ENCODE measurements at regions not wholly inside any gene's neighbourhood (a gene's known extent, or its start where the extent isn't known, plus 50 kb on each side); places are given as distances from the start of the nearest gene placed in this dataset.

GRCh38 chr13:84439108-84439507, 556.8 kb upstream of the SLITRK1 start:
- Histone ChIP-seq H3K36me3 (ENCODE audit: control insufficient read depth, insufficient read depth, low read length) (no peaks in the 10 kb centered on the region), H3K27me3 (replicated peaks; ENCODE audit: control insufficient read depth, insufficient read depth, low read length, poor library complexity, severe bottlenecking) (no peaks in the 10 kb centered on the region), H3K4me1 (ENCODE audit: control insufficient read depth, insufficient read depth, low read length, poor library complexity, severe bottlenecking) (no peaks in the 10 kb centered on the region), H3K9me3 (ENCODE audit: control insufficient read depth, low read length) (no peaks in the 10 kb centered on the region), H3K4me3 (ENCODE audit: insufficient read depth, low read depth, low read length, poor library complexity, severe bottlenecking) (no peak overlapping the region), H3K27ac (ENCODE audit: insufficient read depth, low read length, poor library complexity, severe bottlenecking) (no peak overlapping the region)
- no peak for DNase-seq

GRCh38 chr13:84433024-84433423, 550.8 kb upstream of the SLITRK1 start:
- Histone ChIP-seq H3K27me3 (replicated peaks; ENCODE audit: control insufficient read depth, insufficient read depth, low read length, poor library complexity, severe bottlenecking) (no peaks in the 10 kb centered on the region), H3K36me3 (ENCODE audit: control insufficient read depth, insufficient read depth, low read length) (no peaks in the 10 kb centered on the region), H3K27ac (ENCODE audit: insufficient read depth, low read length, poor library complexity, severe bottlenecking) (no peak overlapping the region), H3K4me3 (ENCODE audit: insufficient read depth, low read depth, low read length, poor library complexity, severe bottlenecking) (no peak overlapping the region), H3K9me3 (ENCODE audit: control insufficient read depth, low read length) (no peaks in the 10 kb centered on the region), H3K4me1 (ENCODE audit: control insufficient read depth, insufficient read depth, low read length, poor library complexity, severe bottlenecking) (no peaks in the 10 kb centered on the region)
- DNase-seq: no peak

GRCh38 chr13:84431646-84432045, 549.4 kb upstream of the SLITRK1 start:
- Histone ChIP-seq H3K36me3 (ENCODE audit: control insufficient read depth, insufficient read depth, low read length) (no peaks in the 10 kb centered on the region), H3K4me3 (ENCODE audit: insufficient read depth, low read depth, low read length, poor library complexity, severe bottlenecking) (no peak overlapping the region), H3K27me3 (replicated peaks; ENCODE audit: control insufficient read depth, insufficient read depth, low read length, poor library complexity, severe bottlenecking) (no peaks in the 10 kb centered on the region), H3K9me3 (ENCODE audit: control insufficient read depth, low read length) (no peaks in the 10 kb centered on the region), H3K27ac (ENCODE audit: insufficient read depth, low read length, poor library complexity, severe bottlenecking) (no peak overlapping the region), H3K4me1 (ENCODE audit: control insufficient read depth, insufficient read depth, low read length, poor library complexity, severe bottlenecking) (no peaks in the 10 kb centered on the region)
- DNase-seq: no peak

- no peak for DNase-seq
- Histone ChIP-seq H3K9me3 (ENCODE audit: control insufficient read depth, low read length) (no peaks in the 10 kb centered on the region), H3K27me3 (replicated peaks; ENCODE audit: control insufficient read depth, insufficient read depth, low read length, poor library complexity, severe bottlenecking) (no peaks in the 10 kb centered on the region), H3K36me3 (ENCODE audit: control insufficient read depth, insufficient read depth, low read length) (no peaks in the 10 kb centered on the region), H3K4me1 (ENCODE audit: control insufficient read depth, insufficient read depth, low read length, poor library complexity, severe bottlenecking) (no peaks in the 10 kb centered on the region), H3K27ac (ENCODE audit: insufficient read depth, low read length, poor library complexity, severe bottlenecking) (no peak overlapping the region), H3K4me3 (ENCODE audit: insufficient read depth, low read depth, low read length, poor library complexity, severe bottlenecking) (no peak overlapping the region)
Measured at GRCh38 chr13:84430446-84430845, 548.2 kb upstream of the SLITRK1 start.

GRCh38 chr13:84430015-84430414, 547.7 kb upstream of the SLITRK1 start:
- no peaks in the 10 kb centered on the region for H3K9me3 ChIP-seq (ENCODE audit: control insufficient read depth, low read length)
- no peaks in the 10 kb centered on the region for H3K4me1 ChIP-seq (ENCODE audit: control insufficient read depth, insufficient read depth, low read length, poor library complexity, severe bottlenecking)
- H3K4me3 ChIP-seq (ENCODE audit: insufficient read depth, low read depth, low read length, poor library complexity, severe bottlenecking): no peak overlapping the region
- no peak overlapping the region for H3K27ac ChIP-seq (ENCODE audit: insufficient read depth, low read length, poor library complexity, severe bottlenecking)
- H3K36me3 ChIP-seq (ENCODE audit: control insufficient read depth, insufficient read depth, low read length): no peaks in the 10 kb centered on the region
- no peak for DNase-seq
- H3K27me3 ChIP-seq (replicated peaks; ENCODE audit: control insufficient read depth, insufficient read depth, low read length, poor library complexity, severe bottlenecking): no peaks in the 10 kb centered on the region

- H3K27ac ChIP-seq (ENCODE audit: insufficient read depth, low read length, poor library complexity, severe bottlenecking): no peak overlapping the region
- no peak for DNase-seq
- H3K36me3 ChIP-seq (ENCODE audit: control insufficient read depth, insufficient read depth, low read length): no peaks in the 10 kb centered on the region
- H3K4me1 ChIP-seq (ENCODE audit: control insufficient read depth, insufficient read depth, low read length, poor library complexity, severe bottlenecking): no peaks in the 10 kb centered on the region
- no peaks in the 10 kb centered on the region for H3K9me3 ChIP-seq (ENCODE audit: control insufficient read depth, low read length)
- no peaks in the 10 kb centered on the region for H3K27me3 ChIP-seq (replicated peaks; ENCODE audit: control insufficient read depth, insufficient read depth, low read length, poor library complexity, severe bottlenecking)
- H3K4me3 ChIP-seq (ENCODE audit: insufficient read depth, low read depth, low read length, poor library complexity, severe bottlenecking): no peak overlapping the region
Measured at GRCh38 chr13:84418041-84418440, 535.8 kb upstream of the SLITRK1 start.

- no peaks in the 10 kb centered on the region for H3K36me3 ChIP-seq (ENCODE audit: control insufficient read depth, insufficient read depth, low read length)
- no peak overlapping the region for H3K27ac ChIP-seq (ENCODE audit: insufficient read depth, low read length, poor library complexity, severe bottlenecking)
- H3K4me3 ChIP-seq (ENCODE audit: insufficient read depth, low read depth, low read length, poor library complexity, severe bottlenecking): no peak overlapping the region
- no peaks in the 10 kb centered on the region for H3K9me3 ChIP-seq (ENCODE audit: control insufficient read depth, low read length)
- H3K27me3 ChIP-seq (replicated peaks; ENCODE audit: control insufficient read depth, insufficient read depth, low read length, poor library complexity, severe bottlenecking): no peaks in the 10 kb centered on the region
- DNase-seq: no peak
- no peaks in the 10 kb centered on the region for H3K4me1 ChIP-seq (ENCODE audit: control insufficient read depth, insufficient read depth, low read length, poor library complexity, severe bottlenecking)
Measured at GRCh38 chr13:84417416-84417815, 535.1 kb upstream of the SLITRK1 start.

- Histone ChIP-seq H3K9me3 (ENCODE audit: control insufficient read depth, low read length) (no peaks in the 10 kb centered on the region), H3K27ac (ENCODE audit: insufficient read depth, low read length, poor library complexity, severe bottlenecking) (no peak overlapping the region), H3K4me1 (ENCODE audit: control insufficient read depth, insufficient read depth, low read length, poor library complexity, severe bottlenecking) (no peaks in the 10 kb centered on the region), H3K36me3 (ENCODE audit: control insufficient read depth, insufficient read depth, low read length) (no peaks in the 10 kb centered on the region), H3K4me3 (ENCODE audit: insufficient read depth, low read depth, low read length, poor library complexity, severe bottlenecking) (no peak overlapping the region), H3K27me3 (replicated peaks; ENCODE audit: control insufficient read depth, insufficient read depth, low read length, poor library complexity, severe bottlenecking) (no peaks in the 10 kb centered on the region)
- no peak for DNase-seq
Measured at GRCh38 chr13:84413016-84413415, 530.7 kb upstream of the SLITRK1 start.

- Histone ChIP-seq H3K9me3 (ENCODE audit: control insufficient read depth, low read length) (no peaks in the 10 kb centered on the region), H3K36me3 (ENCODE audit: control insufficient read depth, insufficient read depth, low read length) (no peaks in the 10 kb centered on the region), H3K27ac (ENCODE audit: insufficient read depth, low read length, poor library complexity, severe bottlenecking) (no peak overlapping the region), H3K27me3 (replicated peaks; ENCODE audit: control insufficient read depth, insufficient read depth, low read length, poor library complexity, severe bottlenecking) (no peaks in the 10 kb centered on the region), H3K4me1 (ENCODE audit: control insufficient read depth, insufficient read depth, low read length, poor library complexity, severe bottlenecking) (no peaks in the 10 kb centered on the region), H3K4me3 (ENCODE audit: insufficient read depth, low read depth, low read length, poor library complexity, severe bottlenecking) (no peak overlapping the region)
- no peak for DNase-seq
Measured at GRCh38 chr13:84405286-84405685, 523.0 kb upstream of the SLITRK1 start.

- Histone ChIP-seq H3K9me3 (ENCODE audit: control insufficient read depth, low read length) (no peaks in the 10 kb centered on the region), H3K27me3 (replicated peaks; ENCODE audit: control insufficient read depth, insufficient read depth, low read length, poor library complexity, severe bottlenecking) (no peaks in the 10 kb centered on the region), H3K27ac (ENCODE audit: insufficient read depth, low read length, poor library complexity, severe bottlenecking) (no peak overlapping the region), H3K4me1 (ENCODE audit: control insufficient read depth, insufficient read depth, low read length, poor library complexity, severe bottlenecking) (no peaks in the 10 kb centered on the region), H3K36me3 (ENCODE audit: control insufficient read depth, insufficient read depth, low read length) (no peaks in the 10 kb centered on the region), H3K4me3 (ENCODE audit: insufficient read depth, low read depth, low read length, poor library complexity, severe bottlenecking) (no peak overlapping the region)
- DNase-seq: no peak
Measured at GRCh38 chr13:84400706-84401105, 518.4 kb upstream of the SLITRK1 start.
